IMR-90 (cell line): ENCODE measurements at regions not wholly inside any gene's neighbourhood (a gene's known extent, or its start where the extent isn't known, plus 50 kb on each side); places are given as distances from the start of the nearest gene placed in this dataset.

Experiments used
- ATAC-seq: fragments of 200-7000 bp; cut with Tn5 transposase; 2 replicates; pipeline ENCODE4 v1.9.1; 2020; ENCODE audit warnings: low read depth, mild to moderate bottlenecking, moderate library complexity
- BruUV-seq: library from RNA; stranded (reverse); fragments of 400-500 nt; replicated peaks from 2 replicates; lab custom pipeline; 2021; lab: Mats Ljungman, UMichigan
- CTCF ChIA-PET: fragments of 300-600 bp; formaldehyde crosslinking; extraction: SDS; loops from one replicate; lab custom pipeline; 2021; ENCODE audit warnings: antibody characterized with exemption; lab: Yijun Ruan, JAX
- POLR2A ChIA-PET: fragments of 300-600 bp; sonication (Branson Sonifier 250); formaldehyde crosslinking; loops from one replicate; lab custom pipeline; 2022; ENCODE audit warnings: antibody characterized with exemption; ENCODE audit not compliant: unreplicated experiment; lab: Charles Lee
- DNase-seq: peaks from one replicate; pipeline ENCODE4 v3.0.0; 2013
- H2AFZ ChIP-seq: replicated peaks from 2 replicates; pipeline ENCODE3; 2013; ENCODE audit warnings: low read length, mild to moderate bottlenecking; ENCODE audit not compliant: poor library complexity
- H2AK5ac ChIP-seq: 2 replicates; pipeline ENCODE4 v1.6.1; 2013; ENCODE audit warnings: low read depth, low read length, inconsistent platforms
- H2AK9ac ChIP-seq: replicated peaks from 2 replicates; pipeline ENCODE3; 2013; ENCODE audit warnings: mild to moderate bottlenecking, low read depth, low read length, moderate library complexity; ENCODE audit not compliant: poor library complexity
- H2BK120ac ChIP-seq: 2 replicates; pipeline ENCODE4 v1.6.1; 2013; ENCODE audit warnings: low read depth, low read length, inconsistent platforms
- H2BK15ac ChIP-seq: 3 replicates; pipeline ENCODE4 v1.6.1; 2013; ENCODE audit warnings: low read depth, low read length, inconsistent platforms
- H2BK20ac ChIP-seq: 2 replicates; pipeline ENCODE4 v1.6.1; 2013; ENCODE audit warnings: low read depth, mild to moderate bottlenecking, inconsistent platforms, low read length, moderate library complexity
- H2BK5ac ChIP-seq: 2 replicates; pipeline ENCODE4 v1.6.1; 2013; ENCODE audit warnings: mild to moderate bottlenecking, low read depth, low read length, inconsistent platforms; ENCODE audit not compliant: poor library complexity, severe bottlenecking
- H3K14ac ChIP-seq: replicated peaks from 2 replicates; pipeline ENCODE4 v1.6.1; 2013; ENCODE audit warnings: low read depth, low read length, inconsistent platforms
- H3K18ac ChIP-seq: 2 replicates; pipeline ENCODE4 v1.6.1; 2013; ENCODE audit warnings: low read depth, low read length, control low read depth
- H3K23ac ChIP-seq: 2 replicates; pipeline ENCODE4 v1.6.1; 2013; ENCODE audit warnings: low read depth, low read length, inconsistent platforms
- H3K27ac ChIP-seq: 2 replicates; pipeline ENCODE4 v1.5.1; 2013; ENCODE audit warnings: mild to moderate bottlenecking, control low read depth, low read length; ENCODE audit not compliant: insufficient read depth
- H3K27me3 ChIP-seq: 2 replicates; pipeline ENCODE4 v1.6.1; 2013; ENCODE audit warnings: low read length; ENCODE audit not compliant: control insufficient read depth, insufficient read depth
- H3K36me3 ChIP-seq: 2 replicates; pipeline ENCODE4 v1.6.1; 2013; ENCODE audit warnings: low read length, mixed read lengths; ENCODE audit not compliant: control insufficient read depth, insufficient read depth
- H3K4ac ChIP-seq: 2 replicates; pipeline ENCODE4 v1.6.1; 2013; ENCODE audit warnings: low read depth, low read length, inconsistent platforms
- H3K4me1 ChIP-seq: 2 replicates; pipeline ENCODE4 v1.6.1; 2013; ENCODE audit warnings: low read length, mixed read lengths; ENCODE audit not compliant: control insufficient read depth, insufficient read depth
- H3K4me2 ChIP-seq: 2 replicates; pipeline ENCODE4 v1.6.1; 2013; ENCODE audit warnings: low read depth, mild to moderate bottlenecking, control low read depth, low read length, moderate library complexity
- H3K4me3 ChIP-seq: 2 replicates; pipeline ENCODE4 v1.5.1; 2013; ENCODE audit warnings: low read depth, mild to moderate bottlenecking, control low read depth, low read length, moderate library complexity; ENCODE audit not compliant: insufficient read depth
- H3K56ac ChIP-seq: 2 replicates; pipeline ENCODE4 v1.6.1; 2013; ENCODE audit warnings: low read length, inconsistent platforms; ENCODE audit not compliant: insufficient read depth; ENCODE audit errors: extremely low read depth
- H3K79me1 ChIP-seq, 2 experiments: 2 replicates each; pipeline ENCODE4 v1.6.1; 2013; ENCODE audit warnings: low read length in 2 of 2, inconsistent platforms in 1 of 2, low read depth in 1 of 2
- H3K9ac ChIP-seq: 2 replicates; pipeline ENCODE4 v1.6.1; 2013; ENCODE audit warnings: low read depth, low read length, control low read depth
- H3K9me1 ChIP-seq: 2 replicates; pipeline ENCODE4 v1.6.1; 2013; ENCODE audit warnings: low read length, inconsistent platforms; ENCODE audit not compliant: insufficient read depth
- H3K9me3 ChIP-seq: 2 replicates; pipeline ENCODE4 v1.6.1; 2013; ENCODE audit warnings: low read length; ENCODE audit not compliant: control insufficient read depth, insufficient read depth
- H4K20me1 ChIP-seq: 2 replicates; pipeline ENCODE4 v1.6.1; 2013; ENCODE audit warnings: low read length, inconsistent platforms; ENCODE audit not compliant: insufficient read depth
- H4K5ac ChIP-seq: 2 replicates; pipeline ENCODE4 v1.6.1; 2013; ENCODE audit warnings: mild to moderate bottlenecking, low read depth, low read length, control low read depth
- H4K8ac ChIP-seq, 2 experiments: 2 replicates each; pipeline ENCODE4 v1.6.1; 2013; ENCODE audit warnings: low read depth in 2 of 2, low read length in 2 of 2, control low read depth in 1 of 2, inconsistent platforms in 1 of 2
- H4K91ac ChIP-seq: 2 replicates; pipeline ENCODE4 v1.6.1; 2013; ENCODE audit warnings: low read depth, low read length, inconsistent platforms; ENCODE audit not compliant: insufficient read depth
- CEBPB ChIP-seq: IDR thresholded peaks from 2 replicates; pipeline ENCODE4 v1.6.1; 2012; ENCODE audit warnings: low read depth, low read length, improper control_type of control experiment
- CTCF ChIP-seq: conservative IDR thresholded peaks from 2 replicates; pipeline ENCODE4 v1.5.1; 2012; ENCODE audit warnings: mild to moderate bottlenecking, low read depth, low read length, improper control_type of control experiment
- ELK1 ChIP-seq: fragments of 150-350 bp; IDR thresholded peaks from 2 replicates; pipeline ENCODE4 v1.6.1; 2016; ENCODE audit warnings: low read depth, mild to moderate bottlenecking, low read length, moderate library complexity, borderline replicate concordance
- FOS ChIP-seq: fragments of 150-350 bp; IDR thresholded peaks from 2 replicates; pipeline ENCODE4 v1.6.1; 2016; ENCODE audit warnings: low read depth, low read length
- MAFK ChIP-seq: IDR thresholded peaks from 2 replicates; pipeline ENCODE4 v1.6.1; 2012; ENCODE audit warnings: low read depth, low read length, improper control_type of control experiment
- MAZ ChIP-seq: IDR thresholded peaks from 2 replicates; pipeline ENCODE4 v1.6.1; 2012; ENCODE audit warnings: low read depth, mild to moderate bottlenecking, low read length, improper control_type of control experiment, moderate library complexity, borderline replicate concordance
- MXI1 ChIP-seq: IDR thresholded peaks from 2 replicates; pipeline ENCODE4 v1.6.1; 2012; ENCODE audit warnings: low read depth, mild to moderate bottlenecking, low read length, moderate library complexity, borderline replicate concordance
- RAD21 ChIP-seq: IDR thresholded peaks from 2 replicates; pipeline ENCODE4 v1.6.1; 2012; ENCODE audit warnings: low read length, improper control_type of control experiment
- RFX5 ChIP-seq: IDR thresholded peaks from 2 replicates; pipeline ENCODE4 v1.8.0; 2012; ENCODE audit warnings: low read depth, mild to moderate bottlenecking, low read length, moderate library complexity
- WGBS, 2 experiments: methylation state at CpG; one replicate each; pipeline versions ENCODE4 v1.1.5 to v1.1.7; 2013; ENCODE audit warnings: missing lambda C conversion rate in 2 of 2; ENCODE audit not compliant: insufficient read length in 1 of 2; ENCODE audit errors: extremely low coverage in 2 of 2; 5-methylcytosine and 5-hydroxymethylcytosine counted together
- dilution Hi-C: fragments of 300-500 bp; cut with HindIII; formaldehyde crosslinking; loops from one replicate; pipeline ENCODE4 v1.14.3; 2018; ENCODE audit warnings: low sequenced_read_pairs; ENCODE audit not compliant: unreplicated experiment
- in situ Hi-C: fragments of 300-500 bp; cut with MboI; formaldehyde crosslinking; loops from 3 replicates; pipeline ENCODE4 v1.14.3; 2019; ENCODE audit warnings: low sequenced_read_pairs, inconsistent platforms, mixed read lengths
- intact Hi-C: fragments of 100-400 bp; cut with micrococcal nuclease; formaldehyde crosslinking; loops from 2 replicates; pipeline ENCODE4 v1.10.0; 2022

- Histone ChIP-seq H2AK9ac (no peak overlapping the region), H4K5ac (no peak overlapping the region), H3K27ac (no peak overlapping the region), H3K4me1 (no peaks in the 10 kb centered on the region), H3K9me1 (no peaks in the 10 kb centered on the region), H3K9me3 (peaks cover 5% of the 10 kb centered on the region; the same call in 1 of the 2 replicates), H3K9ac (no peak overlapping the region), H2BK120ac (no peak overlapping the region), H3K79me1 (no peaks in the 10 kb centered on the region), H3K18ac (no peak overlapping the region), H4K8ac (no peak overlapping the region), H2BK15ac (no peak overlapping the region), H3K4me3 (no peak overlapping the region), H3K4me2 (no peak overlapping the region), H3K14ac (no peak overlapping the region), H3K4ac (no peak overlapping the region), H2BK5ac (no peak overlapping the region), H3K23ac (no peak overlapping the region), H2AFZ (no peak overlapping the region), H4K20me1 (no peaks in the 10 kb centered on the region), H2AK5ac (no peak overlapping the region), H3K27me3 (no peaks in the 10 kb centered on the region), H3K56ac (no peak overlapping the region), H4K91ac (no peak overlapping the region), H2BK20ac (no peak overlapping the region), H3K36me3 (no peaks in the 10 kb centered on the region)
- DNase-seq (no peak), ATAC-seq (no peak)
- WGBS, 2 experiments, result no CpG with 5 or more reads among the region's 4 CpGs
- intact Hi-C loops (no loop called here), dilution Hi-C loops (no loop called here), in situ Hi-C loops (loop anchor here (25.0 kb wide), 2 partner anchors 224 to 701 kb away; no protein-coding TSS in a partner anchor)
- no TSS peak for BruUV-seq
- TF ChIP-seq MAZ (no peak), FOS (no peak), MXI1 (no peak), RAD21 (no peak), ELK1 (no peak), CEBPB (no peak), MAFK (no peak), RFX5 (no peak), CTCF (no peak)
- ChIA-PET POLR2A (no interaction called here), CTCF (interaction anchor here (0.6 to 0.8 kb wide), 3 partner anchors 54 to 858 kb away, joined by 3 read pairs; partner anchors contain the start of gene NPR3)
These were observed 252.7 kb upstream of the TARS1 start for GRCh38 chr5:33188089-33188488.
